ENCODE measurements at regions not wholly inside any gene's neighbourhood (a gene's known extent, or its start where the extent isn't known, plus 50 kb on each side); places are given as distances from the start of the nearest gene placed in this dataset.
"Not testable (repeated sequence)": the region's sequence is repeated elsewhere in the genome, so short reads cannot be mapped to it uniquely, and the experiment has no call there.

GRCh38 chr16:29159603-29160002 lies 174.8 kb downstream of the LAT start:
- H3K36me3 ChIP-seq (ENCODE audit: control insufficient read depth, insufficient read depth, low read length); H3K27me3 ChIP-seq (replicated peaks; ENCODE audit: control insufficient read depth, insufficient read depth, low read length); H3K4me3 ChIP-seq (replicated peaks; ENCODE audit: low read depth, low read length); DNase-seq (ENCODE audit: extremely low read depth, insufficient read length): not testable (repeated sequence)

GRCh38 chr16:29158785-29159184 lies 173.9 kb downstream of the LAT start:
- no peak for TF ChIP-seq CTCF (IDR thresholded peaks at IDR 0.05; ENCODE audit: insufficient read depth, low read length, poor library complexity, severe bottlenecking)

GRCh38 chr16:29158031-29158784 lies 173.4 kb downstream of the LAT start:
- DNase-seq (ENCODE audit: extremely low read depth, insufficient read length); H3K36me3 ChIP-seq (ENCODE audit: control insufficient read depth, insufficient read depth, low read length); H3K4me3 ChIP-seq (replicated peaks; ENCODE audit: low read depth, low read length); H3K27me3 ChIP-seq (replicated peaks; ENCODE audit: control insufficient read depth, insufficient read depth, low read length): not testable (repeated sequence)

More at GRCh38 chr16:29158785-29159184, 173.9 kb downstream of the LAT start:
- Histone ChIP-seq H3K4me3 (replicated peaks; ENCODE audit: low read depth, low read length) (no peak overlapping the region), H3K27me3 (replicated peaks; ENCODE audit: control insufficient read depth, insufficient read depth, low read length) (no peaks in the 10 kb centered on the region), H3K36me3 (ENCODE audit: control insufficient read depth, insufficient read depth, low read length) (no peaks in the 10 kb centered on the region; the same call in 1 of the 2 replicates)
- DNase-seq (ENCODE audit: extremely low read depth, insufficient read length) = no peak

GRCh38 chr16:29157051-29157923 lies 172.4 kb downstream of the LAT start:
- not testable (repeated sequence) for DNase-seq (ENCODE audit: extremely low read depth, insufficient read length)

GRCh38 chr16:29156511-29156910 lies 171.7 kb downstream of the LAT start:
- DNase-seq (ENCODE audit: extremely low read depth, insufficient read length) = no peak
- TF ChIP-seq CTCF (IDR thresholded peaks at IDR 0.05; ENCODE audit: insufficient read depth, low read length, poor library complexity, severe bottlenecking) = no peak
- no peak overlapping the region for H3K4me3 ChIP-seq (replicated peaks; ENCODE audit: low read depth, low read length)
- H3K36me3 ChIP-seq (ENCODE audit: control insufficient read depth, insufficient read depth, low read length) = no peaks in the 10 kb centered on the region; the same call in 1 of the 2 replicates
- H3K27me3 ChIP-seq (replicated peaks; ENCODE audit: control insufficient read depth, insufficient read depth, low read length) = no peaks in the 10 kb centered on the region

More at GRCh38 chr16:29157051-29157923, 172.4 kb downstream of the LAT start:
- not testable (repeated sequence) for H3K27me3 ChIP-seq (replicated peaks; ENCODE audit: control insufficient read depth, insufficient read depth, low read length); H3K36me3 ChIP-seq (ENCODE audit: control insufficient read depth, insufficient read depth, low read length); H3K4me3 ChIP-seq (replicated peaks; ENCODE audit: low read depth, low read length)

GRCh38 chr16:29155866-29156200 lies 171.0 kb downstream of the LAT start:
- H3K36me3 ChIP-seq (ENCODE audit: control insufficient read depth, insufficient read depth, low read length); H3K27me3 ChIP-seq (replicated peaks; ENCODE audit: control insufficient read depth, insufficient read depth, low read length); DNase-seq (ENCODE audit: extremely low read depth, insufficient read length); H3K4me3 ChIP-seq (replicated peaks; ENCODE audit: low read depth, low read length): not testable (repeated sequence)

GRCh38 chr16:29155131-29155865 lies 170.4 kb downstream of the LAT start:
- not testable (repeated sequence) for DNase-seq (ENCODE audit: extremely low read depth, insufficient read length); H3K4me3 ChIP-seq (replicated peaks; ENCODE audit: low read depth, low read length); H3K36me3 ChIP-seq (ENCODE audit: control insufficient read depth, insufficient read depth, low read length); H3K27me3 ChIP-seq (replicated peaks; ENCODE audit: control insufficient read depth, insufficient read depth, low read length)

GRCh38 chr16:29154676-29155121 lies 169.8 kb downstream of the LAT start:
- no peak for TF ChIP-seq CTCF (IDR thresholded peaks at IDR 0.05; ENCODE audit: insufficient read depth, low read length, poor library complexity, severe bottlenecking)
- Histone ChIP-seq H3K4me3 (replicated peaks; ENCODE audit: low read depth, low read length) (no peak overlapping the region), H3K36me3 (ENCODE audit: control insufficient read depth, insufficient read depth, low read length) (no peaks in the 10 kb centered on the region; the same call in 1 of the 2 replicates), H3K27me3 (replicated peaks; ENCODE audit: control insufficient read depth, insufficient read depth, low read length) (no peaks in the 10 kb centered on the region)
- no peak for DNase-seq (ENCODE audit: extremely low read depth, insufficient read length)
